C4-2B (cell line): ENCODE measurements at regions not wholly inside any gene's neighbourhood (a gene's known extent, or its start where the extent isn't known, plus 50 kb on each side); places are given as distances from the start of the nearest gene placed in this dataset.

ENCODE experiments used
- H3K27ac ChIP-seq: fragments of 450-650 bp; 2 replicates; pipeline ENCODE4 v1.5.1; 2017
- ZFX ChIP-seq: fragments of 450-650 bp; IDR thresholded peaks from 2 replicates; pipeline ENCODE4 v1.6.1; 2017
- TF ChIP-seq, protein P1 (sequence below): fragments of 450-650 bp; conservative IDR thresholded peaks from 2 replicates; pipeline ENCODE4 v1.5.1; 2017; ENCODE audit warnings: mild to moderate bottlenecking

DNA sequence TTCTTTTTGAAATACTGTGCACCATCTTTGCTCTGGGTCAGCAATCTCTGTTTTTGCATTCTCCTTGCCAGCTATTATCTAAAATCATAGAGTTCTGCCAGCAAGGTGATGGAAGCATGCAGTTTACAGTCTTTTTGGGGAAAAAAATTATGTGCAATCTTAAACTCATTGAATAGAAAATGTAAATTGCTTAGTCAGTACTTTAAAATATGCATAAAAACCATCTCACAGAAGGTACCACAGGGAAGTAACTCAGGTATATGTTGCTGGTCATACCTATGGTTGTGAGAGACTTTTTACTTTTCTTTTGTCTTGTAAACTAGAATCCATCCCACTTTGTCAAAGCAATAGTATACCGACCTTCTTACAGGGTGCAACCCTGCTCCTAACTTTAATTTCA lies 469.8 kb upstream of the ANO3 start:
- no peak for TF ChIP-seq ZFX
- TF ChIP-seq, protein P1, sequence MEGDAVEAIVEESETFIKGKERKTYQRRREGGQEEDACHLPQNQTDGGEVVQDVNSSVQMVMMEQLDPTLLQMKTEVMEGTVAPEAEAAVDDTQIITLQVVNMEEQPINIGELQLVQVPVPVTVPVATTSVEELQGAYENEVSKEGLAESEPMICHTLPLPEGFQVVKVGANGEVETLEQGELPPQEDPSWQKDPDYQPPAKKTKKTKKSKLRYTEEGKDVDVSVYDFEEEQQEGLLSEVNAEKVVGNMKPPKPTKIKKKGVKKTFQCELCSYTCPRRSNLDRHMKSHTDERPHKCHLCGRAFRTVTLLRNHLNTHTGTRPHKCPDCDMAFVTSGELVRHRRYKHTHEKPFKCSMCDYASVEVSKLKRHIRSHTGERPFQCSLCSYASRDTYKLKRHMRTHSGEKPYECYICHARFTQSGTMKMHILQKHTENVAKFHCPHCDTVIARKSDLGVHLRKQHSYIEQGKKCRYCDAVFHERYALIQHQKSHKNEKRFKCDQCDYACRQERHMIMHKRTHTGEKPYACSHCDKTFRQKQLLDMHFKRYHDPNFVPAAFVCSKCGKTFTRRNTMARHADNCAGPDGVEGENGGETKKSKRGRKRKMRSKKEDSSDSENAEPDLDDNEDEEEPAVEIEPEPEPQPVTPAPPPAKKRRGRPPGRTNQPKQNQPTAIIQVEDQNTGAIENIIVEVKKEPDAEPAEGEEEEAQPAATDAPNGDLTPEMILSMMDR: no peak
- H3K27ac ChIP-seq: no peak overlapping the region

DNA sequence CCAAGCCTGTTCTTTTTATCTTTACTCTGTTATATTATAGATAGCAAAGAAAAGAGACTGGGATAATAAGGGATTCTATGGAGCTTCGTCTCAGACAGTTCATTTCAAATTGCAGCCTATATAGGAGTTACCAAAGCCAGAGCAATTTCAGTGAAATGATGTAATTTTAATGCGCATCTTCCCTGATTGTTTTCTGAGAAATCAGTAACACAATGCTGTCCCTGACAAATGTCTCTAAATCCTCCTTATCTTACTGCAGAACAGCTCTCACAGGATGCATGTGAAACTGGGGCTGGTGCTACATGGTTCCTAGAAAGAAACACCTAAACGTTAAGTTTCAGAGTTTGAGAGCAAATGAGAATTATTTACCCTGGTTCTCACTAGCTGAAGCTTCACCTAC lies 467.9 kb upstream of the ANO3 start:
- no peak for TF ChIP-seq ZFX
- TF ChIP-seq, protein P1: no peak
- no peak overlapping the region for H3K27ac ChIP-seq

GRCh38 chr11:25876456-25876965 lies 455.4 kb upstream of the ANO3 start:
- TF ChIP-seq, protein P1: no peak
- TF ChIP-seq ZFX: no peak
- no peak overlapping the region for H3K27ac ChIP-seq

DNA sequence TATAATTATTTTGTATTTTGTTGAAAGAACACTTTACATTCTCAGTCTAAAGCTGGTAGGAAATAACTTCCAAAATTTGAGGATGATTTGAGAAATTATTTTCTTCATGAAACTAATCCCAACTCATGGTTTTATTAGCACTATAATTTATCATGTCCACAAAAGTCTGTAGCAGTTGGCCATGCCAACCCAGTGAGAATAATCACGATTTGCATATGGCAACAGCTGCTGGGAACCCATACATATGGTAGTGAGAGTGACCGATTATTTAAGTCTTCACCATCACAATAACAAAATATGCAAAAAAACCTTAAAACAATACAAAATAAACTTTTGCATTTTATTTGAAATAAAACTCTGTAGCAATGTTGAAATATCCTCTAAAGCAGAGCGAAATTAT lies 445.9 kb upstream of the ANO3 start:
- H3K27ac ChIP-seq: no peak overlapping the region
- TF ChIP-seq ZFX: no peak
- TF ChIP-seq, protein P1: no peak

DNA sequence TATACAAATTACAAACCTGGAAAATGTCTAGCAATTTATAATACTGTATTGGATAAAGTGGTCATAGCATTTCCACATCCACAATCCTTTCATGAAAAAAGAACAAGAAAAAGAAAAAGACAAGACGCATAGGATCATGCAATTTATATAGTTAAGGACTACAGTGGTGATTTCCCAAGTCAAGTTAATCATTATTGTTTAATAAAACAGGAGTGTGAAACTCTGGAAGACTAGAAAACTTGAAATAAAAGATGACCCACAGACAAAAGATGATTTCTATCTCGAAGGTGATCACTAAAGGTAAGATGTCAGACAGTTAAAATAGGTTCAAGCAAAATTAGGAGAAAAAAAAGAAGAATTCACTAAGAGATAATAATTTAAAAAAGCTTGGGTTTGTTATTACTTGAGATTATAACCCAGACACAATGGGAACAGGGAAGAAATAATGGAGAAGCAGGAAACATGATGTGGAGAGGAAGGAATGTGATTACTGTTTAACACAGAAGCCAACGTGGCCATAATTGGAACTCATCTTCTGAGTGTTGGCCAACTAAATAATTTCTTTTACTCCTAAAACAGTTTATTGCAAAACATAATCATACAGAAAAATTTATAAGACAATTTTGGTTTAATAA lies 441.2 kb upstream of the ANO3 start:
- H3K27ac ChIP-seq: no peak overlapping the region
- TF ChIP-seq, protein P1: no peak
- no peak for TF ChIP-seq ZFX

GRCh38 chr11:25891960-25892359 lies 440.0 kb upstream of the ANO3 start:
- TF ChIP-seq ZFX: no peak
- TF ChIP-seq, protein P1: no peak
- no peak overlapping the region for H3K27ac ChIP-seq

DNA sequence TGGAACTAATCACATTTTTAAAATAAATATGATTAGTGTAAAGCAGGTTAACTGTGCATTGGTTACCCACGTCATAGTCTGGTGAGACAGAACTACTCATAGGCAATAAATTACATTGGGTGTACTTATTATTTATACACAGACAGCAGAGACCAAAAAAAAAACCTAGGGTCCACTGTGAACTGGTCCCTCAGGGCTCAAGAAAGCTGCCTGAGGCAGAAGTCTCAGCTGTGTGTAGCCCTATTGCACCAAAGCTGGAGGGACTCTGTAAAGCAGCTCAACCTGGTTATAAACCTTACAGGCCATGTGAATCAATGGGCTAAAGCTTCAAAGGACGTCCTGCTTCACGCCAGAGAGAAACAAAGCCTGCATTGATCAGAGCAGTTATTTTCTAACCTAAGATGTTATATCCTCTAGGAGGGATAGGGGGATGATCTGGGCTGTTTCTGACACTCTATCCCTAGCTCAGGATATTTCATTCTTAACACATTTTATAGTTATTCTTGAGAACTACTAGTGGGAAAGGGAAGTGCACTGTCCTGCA lies 432.2 kb upstream of the ANO3 start:
- TF ChIP-seq, protein P1: no peak
- TF ChIP-seq ZFX: no peak
- no peak overlapping the region for H3K27ac ChIP-seq
